Islet of Langerhans (tissue), 1 donor: ENCODE measurements at regions not wholly inside any gene's neighbourhood (a gene's known extent, or its start where the extent isn't known, plus 50 kb on each side); places are given as distances from the start of the nearest gene placed in this dataset.

Source experiments
- FAIRE-seq: peaks from one replicate; lab custom pipeline; 2011; peaks lifted over from hg19 to GRCh38; lab: Jason Lieb, UNC

DNA sequence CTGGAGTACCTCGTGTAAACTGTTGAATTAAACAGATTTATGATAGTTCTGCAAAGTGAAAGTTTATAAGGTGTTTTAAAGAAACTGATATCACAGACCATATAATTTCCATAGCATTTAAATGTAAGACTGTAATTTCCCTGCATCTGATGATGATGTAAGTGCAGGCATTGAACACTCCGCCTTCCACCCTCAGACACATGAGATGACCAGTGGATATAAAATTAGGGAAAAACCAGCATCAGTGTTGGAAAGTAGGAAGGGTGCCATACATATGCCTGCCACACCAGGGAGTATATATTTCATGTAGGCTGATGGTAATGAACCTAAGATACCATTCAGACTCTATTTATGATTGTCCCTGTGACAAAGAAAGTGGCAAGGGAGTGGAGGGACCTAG, 519.2 kb downstream of the ACTL7B start:
- FAIRE-seq = no peak

DNA sequence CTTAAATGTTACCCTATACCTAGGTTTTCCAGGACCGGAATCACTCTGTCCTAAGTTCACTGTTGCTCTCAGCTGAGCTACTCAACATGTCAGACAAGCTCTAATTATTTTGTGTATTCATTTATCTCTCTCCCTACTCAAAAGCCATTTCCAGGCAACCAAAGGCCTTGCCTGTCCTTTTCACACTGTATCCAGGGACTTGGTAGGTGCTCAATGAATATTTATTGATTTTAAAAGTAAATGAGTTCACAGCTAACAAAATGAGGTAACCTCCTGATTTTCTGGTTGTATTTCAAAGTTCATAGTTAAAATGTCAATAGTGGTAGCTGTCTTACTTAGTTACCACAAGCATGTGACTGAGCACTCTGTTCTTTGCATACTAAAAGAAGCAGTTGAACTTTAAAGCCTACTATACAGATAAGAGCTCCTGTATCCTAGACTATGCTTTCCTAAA, 522.2 kb downstream of the ACTL7B start:
- peak; percentile 85 for FAIRE-seq

DNA sequence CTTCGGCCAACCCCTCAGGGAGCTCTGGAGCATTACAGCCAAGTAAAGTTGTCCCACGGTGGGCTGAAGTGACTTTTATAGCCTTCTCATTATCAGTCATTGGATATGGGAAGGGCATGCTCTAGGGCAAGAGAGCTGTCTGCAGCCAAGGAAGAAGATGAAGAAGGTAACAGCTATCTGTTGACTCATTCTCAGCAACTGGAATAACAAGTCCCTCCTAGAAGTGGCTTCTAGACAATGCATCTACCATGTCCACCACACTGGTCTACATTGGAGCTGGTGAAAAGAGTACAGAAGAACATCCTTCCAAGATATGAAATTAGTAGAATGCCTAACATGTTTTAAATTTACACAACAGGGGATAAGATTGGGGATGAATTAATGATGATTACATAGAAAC, 524.2 kb downstream of the ACTL7B start:
- FAIRE-seq = no peak

- no peak for FAIRE-seq
Observed at GRCh38 chr9:108325406-108325805, 530.4 kb downstream of the ACTL7B start.

DNA sequence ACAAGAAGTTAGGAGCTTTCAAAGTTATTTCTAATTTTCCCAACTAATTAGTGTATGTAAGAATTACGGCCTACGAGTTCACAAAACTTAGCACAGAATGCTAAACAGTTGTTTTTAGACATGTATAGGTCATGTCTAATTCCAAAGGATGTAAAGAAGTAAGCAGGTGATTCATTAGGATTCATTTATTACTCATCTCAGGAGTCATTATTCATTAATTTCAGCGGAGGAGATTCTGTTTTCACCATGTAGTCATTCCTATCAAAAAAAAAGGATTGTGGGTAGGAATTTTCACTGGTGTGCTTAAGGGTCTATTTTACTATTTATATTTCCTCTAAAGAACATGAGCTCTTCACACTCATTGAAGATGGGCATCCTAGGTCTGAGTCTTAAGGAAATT, 532.2 kb downstream of the ACTL7B start:
- FAIRE-seq = no peak

DNA sequence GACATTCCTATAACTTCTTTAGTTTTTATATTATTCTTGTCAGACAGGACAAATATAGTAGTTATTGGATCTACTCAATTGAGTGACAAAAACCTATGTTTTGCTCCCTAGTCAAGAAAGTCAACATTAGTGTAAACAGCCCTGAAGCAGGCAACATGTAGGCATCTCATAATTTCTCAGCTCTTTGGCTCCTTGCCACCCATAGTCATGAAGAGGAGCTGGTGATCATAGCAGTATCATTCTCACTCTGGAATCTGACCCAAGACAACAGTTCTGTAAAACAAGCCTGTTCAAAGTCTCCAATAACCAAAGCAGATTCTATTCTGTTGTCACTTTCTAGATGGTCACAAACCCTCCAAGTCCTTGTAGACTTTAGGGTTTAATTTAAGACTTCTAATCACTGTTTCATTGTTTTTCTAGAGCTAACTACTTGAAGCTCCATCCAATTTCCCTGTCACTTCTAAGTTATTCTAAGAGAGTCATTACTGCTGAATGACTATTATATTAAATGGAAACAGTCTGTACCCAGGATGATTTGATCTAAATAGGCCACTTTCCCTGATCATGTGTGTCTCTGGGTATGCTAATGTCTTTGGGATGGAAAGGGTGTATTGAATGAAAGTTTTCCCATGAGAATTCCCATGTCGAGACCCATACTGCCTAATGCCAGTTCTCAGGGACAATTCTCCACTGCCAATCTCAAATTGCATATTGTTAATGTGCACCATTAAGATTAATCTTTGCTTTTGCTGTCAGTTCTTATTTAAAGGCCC, 533.3 kb downstream of the ACTL7B start:
- no peak for FAIRE-seq

- FAIRE-seq = no peak
Observed at GRCh38 chr9:108316630-108317029, 539.2 kb downstream of the ACTL7B start.

GRCh38 chr9:108316066-108316465, 539.7 kb downstream of the ACTL7B start:
- no peak for FAIRE-seq

GRCh38 chr9:108311745-108312144, 544.0 kb downstream of the ACTL7B start:
- no peak for FAIRE-seq

- no peak for FAIRE-seq
Observed at GRCh38 chr9:108310202-108310601, 545.6 kb downstream of the ACTL7B start.

- no peak for FAIRE-seq
Observed at GRCh38 chr9:108300306-108301287, 555.2 kb downstream of the ACTL7B start.

DNA sequence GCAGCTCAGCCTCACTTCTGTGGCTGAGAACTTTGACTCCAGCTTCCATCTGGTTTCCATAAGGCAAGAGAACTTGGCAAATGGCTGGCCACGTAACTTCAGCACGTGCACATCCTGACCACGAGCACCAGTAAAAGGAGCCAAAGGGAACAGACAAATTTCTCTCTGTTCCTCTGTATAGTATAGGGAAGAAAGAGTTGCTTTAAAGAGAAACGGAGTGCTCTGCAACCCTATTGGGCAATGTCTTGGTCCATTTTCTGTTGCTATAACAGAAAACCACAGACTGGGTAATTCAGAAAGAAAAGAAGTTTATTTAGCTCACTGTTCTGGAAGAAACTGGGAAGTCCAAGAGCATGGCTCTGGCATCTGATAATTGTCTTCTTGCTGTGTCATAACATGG, 558.7 kb downstream of the ACTL7B start:
- FAIRE-seq = no peak

GRCh38 chr9:108296056-108296455, 559.7 kb downstream of the ACTL7B start:
- no peak for FAIRE-seq

DNA sequence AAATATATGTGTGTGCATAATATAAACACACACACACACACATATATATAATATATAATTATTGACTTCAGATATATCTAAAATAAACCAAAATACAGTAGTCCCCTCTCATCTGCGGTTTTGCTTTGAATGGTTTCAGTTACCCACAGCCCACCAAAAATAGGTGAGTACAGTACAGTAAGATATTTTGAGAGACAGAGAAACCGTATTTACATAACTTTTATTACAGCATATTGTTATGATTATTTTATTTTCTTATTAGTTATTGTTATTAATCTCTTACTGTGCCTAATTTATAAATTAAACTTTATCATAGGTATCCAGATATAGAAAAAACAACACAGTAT, 564.2 kb downstream of the ACTL7B start:
- FAIRE-seq = no peak

DNA sequence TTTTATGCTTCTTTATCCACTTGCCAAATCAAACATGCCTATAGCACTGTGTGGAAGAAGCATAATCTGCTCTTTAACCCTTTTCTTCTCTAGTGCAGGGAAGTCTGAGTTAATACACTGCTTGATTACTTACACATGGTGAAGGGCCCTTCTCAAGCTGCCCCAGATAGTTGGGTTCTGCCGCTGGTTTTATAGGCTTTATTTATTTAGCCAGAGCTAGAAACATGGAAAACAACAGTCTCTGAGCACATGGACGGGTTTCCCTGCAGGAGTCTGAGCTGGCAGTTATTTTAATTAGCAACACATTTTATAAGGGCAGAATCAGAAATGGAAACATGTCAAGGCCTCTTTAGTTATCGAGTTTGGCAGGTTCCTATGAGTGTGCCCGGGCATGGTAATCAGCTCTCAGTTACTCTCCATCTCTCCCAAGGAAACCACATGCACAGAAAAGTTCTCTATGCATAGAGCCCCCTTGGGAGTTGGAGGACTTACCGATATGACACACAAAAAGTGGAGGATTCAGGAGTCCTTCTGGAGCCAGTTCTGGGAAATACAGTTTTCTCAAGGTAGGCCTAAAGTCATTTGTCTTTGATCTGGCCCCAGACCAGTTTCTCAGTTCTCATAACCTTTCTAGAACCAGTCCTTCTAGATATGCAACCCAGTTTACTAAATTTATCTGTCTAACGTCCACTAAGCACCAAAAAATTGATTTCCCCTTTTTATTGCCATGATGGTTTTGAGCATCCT, 564.8 kb downstream of the ACTL7B start:
- no peak for FAIRE-seq

- no peak for FAIRE-seq
Observed at GRCh38 chr9:108286638-108287206, 569.1 kb downstream of the ACTL7B start.

- no peak for FAIRE-seq
Observed at GRCh38 chr9:108283696-108284095, 572.1 kb downstream of the ACTL7B start.

- no peak for FAIRE-seq
Observed at GRCh38 chr9:108282872-108283271, 572.9 kb downstream of the ACTL7B start.

DNA sequence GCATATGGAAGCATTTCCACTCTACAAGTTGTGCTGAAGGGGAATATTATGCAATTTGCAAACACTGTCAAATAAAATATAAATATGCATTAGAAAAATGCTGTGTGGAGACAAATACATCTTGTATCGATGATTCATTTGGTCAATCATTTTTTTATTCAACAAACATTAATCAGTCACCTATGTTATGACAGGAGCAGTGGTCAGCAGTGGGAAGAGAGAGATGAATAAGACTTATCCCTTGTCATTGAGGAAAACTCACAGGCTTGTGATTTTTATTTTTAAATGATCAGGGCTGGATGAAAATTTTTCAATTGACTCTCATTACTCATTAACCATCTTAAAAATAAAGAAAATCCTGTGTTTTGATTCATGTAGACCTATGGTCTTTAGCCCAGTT, 574.1 kb downstream of the ACTL7B start:
- no peak for FAIRE-seq

GRCh38 chr9:108278341-108278740, 577.4 kb downstream of the ACTL7B start:
- FAIRE-seq = no peak

DNA sequence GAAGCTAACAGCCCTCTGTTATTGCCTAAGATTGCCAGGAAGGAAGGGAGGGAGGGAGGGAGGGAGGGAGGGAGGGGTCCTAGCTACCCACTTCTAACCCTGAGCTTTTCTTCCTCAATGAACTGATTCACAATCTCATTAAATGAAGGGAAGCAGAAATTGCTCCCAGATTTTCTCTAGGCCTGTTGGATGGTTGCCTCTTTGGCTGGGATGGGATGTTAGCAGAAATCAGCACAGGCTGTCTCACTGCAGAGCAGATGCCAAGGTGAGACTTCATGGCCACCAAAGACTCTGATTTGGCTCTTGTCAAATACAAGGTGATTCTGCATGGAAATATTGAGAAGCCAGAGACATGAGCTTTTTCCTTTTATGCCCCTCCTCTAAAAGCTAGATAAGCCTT, 578.6 kb downstream of the ACTL7B start:
- FAIRE-seq = no peak

DNA sequence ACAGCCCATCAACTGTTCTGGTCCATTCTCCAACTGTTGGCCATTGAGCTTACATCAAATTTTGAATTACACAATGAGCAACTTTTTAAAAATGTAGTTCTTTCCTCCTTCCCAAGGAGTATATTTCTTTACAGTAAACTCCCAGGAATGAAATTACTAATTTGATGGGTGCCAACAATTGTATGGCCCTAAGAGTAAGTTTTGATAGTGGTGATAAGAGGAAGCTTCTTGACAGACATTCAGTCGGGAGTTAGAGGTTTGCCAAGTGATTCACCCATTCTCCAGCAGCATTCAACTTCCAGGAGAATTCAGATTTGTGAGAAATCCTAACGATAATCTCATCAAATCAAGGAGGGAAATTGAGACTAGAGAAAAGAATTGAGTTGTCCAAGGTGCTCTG, 579.9 kb downstream of the ACTL7B start:
- FAIRE-seq = no peak
